Hepatocyte (in vitro differentiated cells): ENCODE measurements at regions not wholly inside any gene's neighbourhood (a gene's known extent, or its start where the extent isn't known, plus 50 kb on each side); places are given as distances from the start of the nearest gene placed in this dataset.

ENCODE experiments used
- EZH2 ChIP-seq: fragments of 200-600 bp; sonication (generic); IDR thresholded peaks from 2 replicates; pipeline ENCODE4 v1.6.1; 2016; ENCODE audit warnings: antibody characterized with exemption, mild to moderate bottlenecking, borderline replicate concordance
- TF ChIP-seq, protein P1 (sequence below): fragments of 200-600 bp; sonication (generic); IDR thresholded peaks from 2 replicates; pipeline ENCODE4 v1.5.1; 2016; ENCODE audit warnings: antibody characterized with exemption, mild to moderate bottlenecking; ENCODE audit not compliant: poor library complexity

DNA sequence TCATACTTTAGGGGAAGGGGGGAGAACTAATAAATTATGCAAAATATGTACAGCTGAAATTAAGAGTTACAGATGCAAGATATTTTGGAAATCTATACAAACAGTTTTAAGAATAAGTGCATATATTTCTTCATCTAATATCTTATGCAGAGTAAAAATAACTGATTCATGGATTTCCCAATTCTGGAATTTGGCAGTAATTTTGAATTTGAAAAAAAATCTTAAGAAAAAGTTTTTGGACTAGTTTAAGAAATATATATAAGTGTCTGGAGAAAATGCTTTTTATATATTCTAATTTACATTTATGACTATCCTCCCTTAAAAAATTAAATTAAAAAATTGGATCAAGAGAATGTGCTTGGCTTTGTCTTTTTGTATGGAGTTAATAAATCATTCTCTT is 474.3 kb downstream of the BRINP3 start:
- TF ChIP-seq, protein P1, sequence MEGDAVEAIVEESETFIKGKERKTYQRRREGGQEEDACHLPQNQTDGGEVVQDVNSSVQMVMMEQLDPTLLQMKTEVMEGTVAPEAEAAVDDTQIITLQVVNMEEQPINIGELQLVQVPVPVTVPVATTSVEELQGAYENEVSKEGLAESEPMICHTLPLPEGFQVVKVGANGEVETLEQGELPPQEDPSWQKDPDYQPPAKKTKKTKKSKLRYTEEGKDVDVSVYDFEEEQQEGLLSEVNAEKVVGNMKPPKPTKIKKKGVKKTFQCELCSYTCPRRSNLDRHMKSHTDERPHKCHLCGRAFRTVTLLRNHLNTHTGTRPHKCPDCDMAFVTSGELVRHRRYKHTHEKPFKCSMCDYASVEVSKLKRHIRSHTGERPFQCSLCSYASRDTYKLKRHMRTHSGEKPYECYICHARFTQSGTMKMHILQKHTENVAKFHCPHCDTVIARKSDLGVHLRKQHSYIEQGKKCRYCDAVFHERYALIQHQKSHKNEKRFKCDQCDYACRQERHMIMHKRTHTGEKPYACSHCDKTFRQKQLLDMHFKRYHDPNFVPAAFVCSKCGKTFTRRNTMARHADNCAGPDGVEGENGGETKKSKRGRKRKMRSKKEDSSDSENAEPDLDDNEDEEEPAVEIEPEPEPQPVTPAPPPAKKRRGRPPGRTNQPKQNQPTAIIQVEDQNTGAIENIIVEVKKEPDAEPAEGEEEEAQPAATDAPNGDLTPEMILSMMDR: no peak
- TF ChIP-seq EZH2: no peak
